Activated CD4-positive, alpha-beta T cell treated with anti-CD3 and anti-CD28 coated beads, Interleukin-2, amount 50 U/mL, for 24 hours (primary cell): ENCODE measurements at regions not wholly inside any gene's neighbourhood (a gene's known extent, or its start where the extent isn't known, plus 50 kb on each side); places are given as distances from the start of the nearest gene placed in this dataset.
"Not testable (repeated sequence)": the region's sequence is repeated elsewhere in the genome, so short reads cannot be mapped to it uniquely, and the experiment has no call there.

Experiments
- DNase-seq, 2 donors: peaks; one replicate each; pipeline ENCODE4 v3.0.0-alpha.2; 2020; ENCODE audit warnings: low read depth in 1 of 2, low spot score in 1 of 2

DNA sequence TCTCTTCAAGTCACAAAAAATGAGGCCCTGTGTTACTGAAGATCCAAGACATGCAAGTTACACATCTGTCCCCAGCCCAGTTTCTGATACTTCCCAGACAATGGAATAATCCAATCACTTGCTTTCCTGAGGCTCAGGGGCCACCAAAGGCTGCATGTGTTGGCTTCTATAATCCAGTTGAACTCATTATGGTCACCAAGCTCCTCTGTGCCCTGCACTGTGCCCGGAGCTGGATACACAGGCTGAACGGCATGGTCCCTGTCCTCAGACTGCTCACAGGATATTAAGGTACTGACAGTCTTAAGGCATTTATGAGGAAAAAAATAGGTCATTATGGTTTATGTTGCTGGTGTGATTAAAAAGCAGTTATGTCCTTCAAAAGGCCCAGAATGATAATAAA lies 117.0 kb upstream of the SYT6 start:
- no peak for DNase-seq

DNA sequence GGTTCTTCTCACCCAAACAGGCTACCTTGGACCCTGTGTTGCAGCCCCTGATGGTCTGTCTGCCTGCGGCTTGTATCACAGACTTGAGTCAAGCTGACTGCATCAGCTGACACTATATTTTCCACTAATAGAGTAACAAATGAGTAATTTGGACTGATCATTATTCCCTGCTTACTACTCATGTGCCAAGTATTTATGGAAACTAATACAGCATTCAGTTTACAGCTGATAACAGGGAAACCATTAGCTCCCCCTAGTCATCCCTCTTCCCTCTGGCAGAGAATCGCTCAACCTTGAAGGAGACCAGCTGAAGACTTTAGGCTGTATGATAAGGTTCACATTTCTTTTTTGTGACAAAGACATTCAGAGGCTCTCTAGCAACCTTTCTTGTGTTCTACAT lies 116.6 kb upstream of the SYT6 start:
- DNase-seq: no peak

DNA sequence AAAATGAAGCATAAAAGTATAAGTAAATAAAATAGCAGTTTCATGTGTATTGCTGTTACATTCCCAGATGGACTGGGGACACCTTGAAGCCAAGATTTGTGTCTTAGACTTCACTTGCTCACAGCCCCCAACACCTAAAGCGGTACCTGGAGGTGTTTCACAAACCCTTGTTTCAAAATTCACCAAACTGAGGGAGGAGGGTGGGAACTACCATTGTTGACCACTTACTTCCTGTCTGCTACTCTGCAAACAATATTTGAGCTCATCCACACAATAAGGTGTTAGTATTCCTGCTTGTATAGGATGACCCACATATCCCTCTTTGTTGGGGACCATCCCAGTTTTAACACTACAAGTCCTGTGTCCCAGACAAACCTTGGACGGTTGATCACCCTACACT lies 115.9 kb upstream of the SYT6 start:
- no peak for DNase-seq

DNA sequence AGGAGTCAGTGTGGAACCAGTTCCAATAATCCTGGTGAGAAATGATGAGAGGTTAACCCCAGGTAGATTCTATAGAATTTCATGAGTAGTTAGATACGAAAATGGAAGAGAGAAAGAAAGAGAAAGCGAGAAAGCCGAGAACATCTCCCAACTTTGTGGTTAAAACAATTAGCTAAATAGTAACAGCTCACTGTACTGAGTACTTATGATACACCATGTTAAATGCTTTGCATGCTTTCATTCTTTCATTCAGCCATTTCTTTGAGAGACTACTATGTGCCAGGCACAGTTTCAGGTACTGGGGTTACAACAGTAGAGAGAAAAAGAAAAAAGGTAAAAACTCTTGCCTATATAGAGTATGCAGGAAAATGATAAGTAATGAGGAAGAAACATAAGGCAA lies 109.7 kb upstream of the SYT6 start:
- no peak for DNase-seq

DNA sequence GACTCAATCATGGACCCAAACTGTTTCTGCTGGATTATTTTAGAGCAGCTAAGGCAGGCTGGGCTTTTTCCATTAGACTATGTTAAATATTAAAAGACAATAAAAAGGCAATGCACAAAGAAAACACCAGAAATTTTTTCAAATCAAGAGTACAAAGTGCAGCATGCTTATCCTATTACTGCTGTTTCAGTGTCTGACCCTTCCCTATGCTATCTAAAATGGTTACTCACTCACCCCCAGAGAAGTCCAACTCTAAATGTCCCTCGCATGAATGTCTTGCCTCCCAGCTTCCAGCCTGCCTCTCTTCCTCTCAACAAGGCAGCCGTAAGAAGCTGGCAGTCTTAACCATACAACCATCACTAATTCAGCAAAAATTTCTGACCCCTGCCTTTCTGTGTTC lies 108.7 kb upstream of the SYT6 start:
- no peak for DNase-seq

DNA sequence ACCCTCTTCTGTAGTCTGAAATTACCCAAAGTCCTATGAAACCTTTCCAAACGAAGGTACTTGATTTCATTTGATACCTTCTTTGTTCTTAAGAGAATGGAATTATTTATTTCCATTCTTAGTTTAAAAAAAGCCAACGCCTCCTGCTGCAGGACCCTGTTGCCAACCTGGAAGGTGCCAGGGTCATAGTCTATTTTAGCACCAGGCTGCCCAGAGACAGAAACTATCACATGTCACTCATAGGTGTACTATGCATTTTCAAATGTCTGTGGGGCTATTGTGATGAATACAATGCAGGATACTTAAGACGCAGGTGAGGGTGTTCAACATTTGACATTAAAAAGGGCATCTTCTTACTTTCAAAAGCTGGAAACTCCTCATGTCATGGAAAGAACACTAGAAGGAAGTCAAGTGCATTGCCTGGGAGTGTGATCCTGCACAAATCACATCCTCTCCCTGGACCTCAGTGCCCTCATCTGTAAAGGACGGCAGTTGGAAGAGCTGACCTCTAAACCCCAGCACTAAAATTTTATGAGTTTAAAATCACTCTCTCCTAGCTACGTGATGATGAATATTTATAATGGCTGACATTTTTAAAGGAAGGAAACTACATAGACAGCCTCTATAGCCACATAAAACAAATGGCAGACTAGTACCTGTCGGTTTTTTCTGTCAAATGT lies 107.3 kb upstream of the SYT6 start:
- DNase-seq: no peak

DNA sequence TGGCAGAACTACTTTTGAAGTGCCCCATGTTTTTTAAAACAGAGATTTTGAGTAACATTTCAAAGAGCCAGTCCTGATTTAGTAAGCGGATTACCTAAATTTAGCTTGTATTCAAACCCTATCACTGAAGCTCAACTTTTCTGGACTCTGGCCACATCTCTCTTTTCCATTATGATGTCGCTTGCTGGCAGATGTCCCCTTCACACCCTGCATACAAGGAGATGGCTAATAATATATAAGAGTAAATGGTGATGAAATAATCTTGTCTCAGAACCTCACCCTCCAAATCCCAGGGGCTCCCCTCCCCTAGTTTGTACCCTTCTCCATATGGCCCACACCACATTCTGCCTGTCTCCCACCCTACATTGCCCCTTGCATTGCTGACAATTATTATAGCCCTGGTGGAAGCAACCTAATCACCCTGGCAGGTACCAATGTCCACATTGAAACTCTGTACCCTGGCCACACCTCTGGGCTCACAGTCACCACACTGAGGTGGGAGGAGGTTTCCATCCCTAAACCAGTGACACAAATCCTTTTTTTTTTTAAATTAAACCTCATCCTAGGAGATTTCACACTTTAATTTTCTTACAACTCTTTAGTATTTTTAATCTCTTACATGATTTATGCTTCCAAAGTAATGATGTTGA lies 106.0 kb upstream of the SYT6 start:
- DNase-seq: no peak

DNA sequence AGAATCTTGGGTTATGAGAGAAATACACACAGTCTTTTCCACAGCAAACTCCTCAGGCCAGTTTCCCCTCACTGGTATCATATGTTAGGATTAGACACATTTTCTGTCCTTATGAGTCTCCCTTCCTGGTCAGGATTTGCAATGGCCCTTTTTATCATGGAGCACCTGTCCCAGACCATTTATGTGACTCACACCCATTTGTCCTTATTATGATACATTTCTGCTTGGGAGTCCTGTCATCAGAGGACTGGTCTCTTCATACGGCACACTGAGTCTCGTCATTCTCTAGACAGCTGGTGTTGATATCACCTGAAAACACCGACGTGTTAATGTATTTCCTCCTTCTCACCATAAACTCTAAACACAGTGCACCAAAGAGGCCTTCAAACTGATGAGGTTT lies 105.0 kb upstream of the SYT6 start:
- DNase-seq: no peak

DNA sequence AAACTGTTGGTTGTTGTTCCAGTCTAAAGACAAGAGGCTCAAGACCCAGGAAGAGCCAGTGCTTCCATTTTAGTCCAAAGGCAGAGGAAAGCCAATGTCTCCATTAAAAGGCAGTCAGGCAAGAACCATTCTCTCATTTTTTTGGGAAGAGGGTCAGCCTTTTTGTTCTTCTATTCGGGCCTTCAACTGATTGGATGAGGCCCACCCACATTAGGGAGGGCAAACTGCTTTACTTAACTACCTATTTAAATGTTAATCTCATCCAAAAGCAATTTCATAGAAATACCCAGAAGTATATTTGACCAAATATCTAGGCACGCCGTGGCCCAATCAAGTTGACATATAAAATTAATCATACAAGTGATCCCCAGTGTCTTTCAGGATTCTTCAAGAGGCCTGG lies 104.4 kb upstream of the SYT6 start:
- DNase-seq: no peak

DNA sequence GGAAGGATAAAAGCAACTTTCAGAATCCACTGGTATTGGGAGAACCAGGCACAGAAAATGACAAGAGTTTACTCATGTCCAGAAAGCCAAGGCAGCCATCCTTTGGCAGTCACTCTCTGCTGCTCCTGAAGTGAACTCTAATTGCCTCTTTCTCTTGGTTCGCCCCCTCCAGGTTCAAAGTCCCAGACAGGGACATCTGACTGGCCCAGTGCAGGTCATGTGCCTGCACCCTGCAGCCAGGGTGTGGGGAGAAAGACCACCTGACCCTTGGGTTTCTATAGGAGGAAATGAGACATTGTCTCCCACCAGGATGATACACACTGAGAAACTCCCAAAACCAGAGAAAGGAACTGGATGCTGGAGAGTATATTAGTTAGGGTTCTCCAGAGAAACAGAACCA lies 103.9 kb upstream of the SYT6 start:
- DNase-seq: no peak

DNA sequence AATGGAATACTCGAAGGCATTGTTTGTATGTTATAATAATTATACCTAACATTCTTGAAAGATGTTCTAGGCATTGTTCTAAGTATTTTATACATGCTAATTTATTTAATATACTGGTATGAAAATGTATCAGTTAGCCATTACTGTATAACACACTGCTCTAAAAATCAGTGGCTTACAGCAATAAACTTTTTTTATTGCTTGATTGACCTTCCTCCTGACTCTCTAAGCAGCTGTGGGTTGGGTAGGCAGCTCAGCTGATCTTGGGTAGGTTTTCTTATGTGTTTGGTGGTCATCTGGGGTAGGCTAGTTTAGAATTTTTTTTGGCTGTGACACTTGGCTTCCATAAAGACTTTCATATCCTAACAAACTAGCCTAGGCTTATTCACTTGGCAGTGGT lies 100.2 kb upstream of the SYT6 start:
- no peak for DNase-seq

DNA sequence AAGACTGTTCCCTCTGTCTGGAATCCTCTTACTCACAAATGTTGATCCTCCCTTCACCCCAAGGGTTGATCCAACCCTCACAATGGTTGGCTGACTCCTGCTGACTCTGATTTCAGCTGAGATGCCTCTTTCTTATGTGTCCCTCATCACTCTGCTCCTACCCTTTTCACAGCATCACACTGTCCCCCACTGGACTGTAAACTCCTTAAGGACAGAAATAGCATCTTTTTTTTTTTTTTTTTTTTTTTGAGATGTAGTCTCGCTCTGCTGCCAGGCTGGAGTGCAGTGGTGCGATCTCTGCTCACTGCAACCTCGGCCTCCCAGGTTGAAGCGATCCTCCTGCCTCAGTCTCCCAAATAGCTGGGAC lies 97.9 kb upstream of the SYT6 start:
- DNase-seq: no peak

DNA sequence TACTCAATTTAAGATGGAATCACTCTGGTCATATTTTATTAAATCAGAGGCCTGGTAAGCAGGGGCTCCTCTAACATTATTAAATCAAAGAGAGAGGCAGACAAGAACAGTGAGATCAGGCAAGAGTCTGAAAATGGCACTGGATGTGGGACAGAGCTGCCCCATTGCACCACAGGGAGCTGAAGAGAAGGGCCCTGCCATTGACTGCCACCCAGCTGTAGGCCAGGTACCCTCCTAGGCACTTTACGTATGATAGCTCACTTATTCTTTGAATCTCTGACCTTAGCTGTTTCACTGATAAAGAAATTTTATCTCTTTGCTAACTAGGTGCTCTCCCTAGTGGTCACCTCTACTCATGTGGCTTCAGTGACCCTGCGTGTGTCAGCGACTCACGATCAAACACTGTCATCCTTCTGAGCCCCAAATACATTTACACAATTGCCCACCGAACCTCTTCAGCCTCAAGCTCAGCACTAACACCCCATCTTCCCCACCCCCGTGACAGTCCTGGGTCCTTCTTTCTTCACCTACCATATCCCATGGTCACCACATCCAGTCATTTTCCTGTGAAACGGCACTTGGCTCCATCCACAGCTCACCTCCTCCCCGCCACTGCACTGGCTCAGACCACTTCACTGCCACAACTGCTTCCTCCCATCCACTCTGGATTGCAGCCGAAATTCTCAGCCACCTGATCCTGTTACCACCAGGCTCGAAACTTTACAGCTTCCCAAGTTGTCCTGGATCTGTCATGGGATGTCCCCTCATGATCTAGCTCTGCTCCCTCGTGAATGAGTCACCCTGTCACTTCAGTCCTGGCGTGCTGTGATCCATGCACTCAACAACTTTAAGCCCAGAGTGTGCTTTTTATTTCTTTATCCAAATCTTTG lies 97.3 kb upstream of the SYT6 start:
- DNase-seq: no peak

DNA sequence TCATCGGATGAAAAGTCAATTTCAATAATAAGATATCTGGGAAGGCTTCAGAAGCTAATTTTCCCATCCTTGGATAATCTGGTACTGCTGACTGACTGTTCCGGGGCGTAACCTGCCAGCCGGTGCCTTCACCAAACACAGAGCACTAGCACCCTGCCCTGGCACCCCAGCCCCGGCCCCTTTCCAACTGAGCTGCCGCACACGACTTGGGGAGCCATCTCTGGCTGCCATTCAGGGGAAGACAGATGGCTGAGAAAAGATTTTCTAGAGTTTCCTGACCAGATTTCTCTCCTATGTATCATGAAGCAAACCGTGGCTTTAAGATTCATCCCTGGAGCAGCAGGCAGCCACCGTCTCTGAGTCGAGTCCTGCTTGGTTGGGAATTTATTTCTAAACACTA lies 96.0 kb upstream of the SYT6 start:
- DNase-seq: no peak

DNA sequence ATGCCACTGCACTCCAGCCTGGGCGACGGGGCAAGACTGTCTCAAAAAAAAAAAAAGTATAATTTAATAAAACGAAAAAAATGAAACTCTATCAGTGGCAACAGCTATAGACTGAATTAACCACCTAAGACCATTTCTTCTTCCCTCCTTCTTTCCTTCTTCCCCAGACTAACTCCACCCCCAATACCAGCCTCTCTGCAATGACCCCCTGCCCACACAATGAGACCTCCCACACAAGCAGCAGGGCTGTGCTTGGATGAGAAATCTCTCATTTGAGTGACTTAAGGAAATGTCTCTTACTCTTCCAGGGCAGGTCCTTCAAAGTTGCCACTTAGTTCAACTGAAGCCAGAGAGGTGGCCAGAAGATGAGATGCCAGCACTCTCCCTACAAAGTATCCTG lies 94.5 kb upstream of the SYT6 start:
- DNase-seq: no peak

DNA sequence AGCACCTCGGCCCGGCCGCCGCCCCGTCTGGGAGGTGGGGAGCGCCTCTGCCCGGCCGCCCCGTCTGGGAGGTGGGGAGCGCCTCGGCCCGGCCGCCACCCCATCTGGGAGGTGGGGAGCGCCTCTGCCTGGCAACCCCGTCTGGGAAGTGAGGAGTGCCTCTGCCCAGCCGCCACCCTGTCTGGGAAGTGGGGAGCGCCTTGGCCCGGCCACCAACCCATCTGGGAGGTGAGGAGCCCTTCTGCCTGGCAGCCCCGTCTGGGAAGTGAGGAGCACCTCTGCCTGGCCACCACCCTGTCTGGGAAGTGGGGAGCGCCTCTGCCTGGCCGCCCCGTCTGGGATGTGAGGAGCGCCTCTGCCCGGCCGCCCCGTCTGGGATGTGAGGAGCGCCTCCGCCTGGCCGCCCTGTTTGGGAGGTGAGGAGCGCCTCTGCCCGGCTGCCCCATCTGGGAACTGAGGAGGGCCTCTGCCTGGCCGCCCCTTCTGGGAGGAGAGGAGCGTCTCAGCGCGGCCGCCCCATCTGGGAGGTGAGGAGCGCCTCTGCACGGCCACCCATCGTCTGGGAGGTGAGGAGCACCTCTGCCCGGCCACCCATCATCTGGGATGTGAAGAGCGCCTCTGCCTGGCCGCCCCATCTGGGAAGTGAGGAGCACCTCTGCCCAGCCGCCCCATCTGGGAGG lies 89.0 kb upstream of the SYT6 start:
- not testable (repeated sequence) for DNase-seq

DNA sequence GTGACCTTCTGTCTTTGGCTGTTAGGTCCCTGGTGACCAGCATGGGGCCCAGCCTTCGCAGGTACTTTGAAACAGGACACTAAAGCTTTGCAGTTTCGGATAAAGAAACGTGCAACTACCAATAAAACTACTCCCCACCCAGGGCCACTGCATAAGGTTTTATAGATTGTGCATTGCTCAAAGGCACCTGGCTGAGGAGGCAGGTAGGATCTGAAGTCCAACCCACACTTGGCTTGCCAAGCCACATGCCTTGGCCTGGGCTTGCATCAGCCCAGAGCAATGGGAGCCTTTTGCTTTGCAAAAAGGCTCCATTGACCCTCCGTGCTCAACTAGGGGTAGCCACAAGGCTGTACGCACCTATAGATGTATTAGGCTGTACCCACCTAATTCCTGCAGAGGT lies 84.4 kb upstream of the SYT6 start:
- DNase-seq: no peak

DNA sequence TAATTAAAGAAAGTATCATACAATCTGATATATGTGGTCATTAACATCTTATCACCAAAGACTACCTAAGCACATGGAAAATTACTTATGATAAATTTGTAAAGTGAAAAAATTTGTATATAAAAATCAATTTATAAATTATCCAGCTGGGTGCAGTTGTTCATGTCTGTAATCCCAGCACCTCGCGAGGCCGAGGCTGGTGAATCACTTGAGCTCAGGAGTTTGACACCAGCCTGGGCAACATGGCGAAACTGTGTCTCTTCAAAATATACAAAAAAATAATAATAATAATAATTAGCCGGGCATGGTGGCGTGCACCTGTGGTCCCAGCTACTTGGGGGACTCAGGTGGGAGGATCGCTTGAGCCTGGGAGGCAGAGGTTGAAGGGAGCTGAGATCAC lies 82.8 kb upstream of the SYT6 start:
- DNase-seq: no peak

DNA sequence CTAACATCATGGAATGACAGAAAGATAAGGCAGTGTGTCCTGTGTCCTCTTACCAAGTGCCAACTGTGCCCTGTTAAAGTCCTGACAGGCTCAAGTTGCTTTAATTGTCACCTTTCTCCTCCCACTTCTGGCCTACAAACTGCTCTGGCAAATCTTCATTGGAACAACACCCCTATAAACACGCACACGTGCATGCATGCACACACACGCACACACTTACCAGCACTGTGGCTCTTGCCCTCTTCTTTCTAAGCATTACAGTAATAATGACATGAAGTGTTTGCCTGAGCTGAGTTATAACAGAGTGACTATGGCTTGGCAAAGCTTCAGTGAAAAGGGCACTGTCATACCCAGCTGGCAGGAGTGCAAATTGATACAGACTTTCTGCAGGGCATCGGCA lies 82.3 kb upstream of the SYT6 start:
- DNase-seq: no peak

DNA sequence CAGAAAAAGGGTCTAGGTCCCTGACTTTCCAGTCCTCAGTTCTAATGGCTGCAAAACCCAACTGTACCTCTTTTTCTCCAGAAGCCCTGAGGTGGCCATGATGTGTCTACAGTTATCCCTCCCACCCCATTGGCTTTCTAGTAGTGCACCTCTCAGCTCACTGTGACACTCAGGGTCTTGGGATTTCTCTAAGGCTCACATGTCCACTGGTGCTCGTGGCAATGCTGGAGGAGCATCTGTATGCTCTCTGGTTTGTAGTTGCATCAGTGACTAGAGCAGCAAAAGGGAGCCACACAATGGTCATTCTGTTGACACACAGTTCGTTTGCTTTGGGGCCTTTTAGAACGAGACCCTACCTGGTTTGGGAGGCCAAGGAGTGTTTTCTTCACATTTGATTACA lies 81.6 kb upstream of the SYT6 start:
- no peak for DNase-seq

DNA sequence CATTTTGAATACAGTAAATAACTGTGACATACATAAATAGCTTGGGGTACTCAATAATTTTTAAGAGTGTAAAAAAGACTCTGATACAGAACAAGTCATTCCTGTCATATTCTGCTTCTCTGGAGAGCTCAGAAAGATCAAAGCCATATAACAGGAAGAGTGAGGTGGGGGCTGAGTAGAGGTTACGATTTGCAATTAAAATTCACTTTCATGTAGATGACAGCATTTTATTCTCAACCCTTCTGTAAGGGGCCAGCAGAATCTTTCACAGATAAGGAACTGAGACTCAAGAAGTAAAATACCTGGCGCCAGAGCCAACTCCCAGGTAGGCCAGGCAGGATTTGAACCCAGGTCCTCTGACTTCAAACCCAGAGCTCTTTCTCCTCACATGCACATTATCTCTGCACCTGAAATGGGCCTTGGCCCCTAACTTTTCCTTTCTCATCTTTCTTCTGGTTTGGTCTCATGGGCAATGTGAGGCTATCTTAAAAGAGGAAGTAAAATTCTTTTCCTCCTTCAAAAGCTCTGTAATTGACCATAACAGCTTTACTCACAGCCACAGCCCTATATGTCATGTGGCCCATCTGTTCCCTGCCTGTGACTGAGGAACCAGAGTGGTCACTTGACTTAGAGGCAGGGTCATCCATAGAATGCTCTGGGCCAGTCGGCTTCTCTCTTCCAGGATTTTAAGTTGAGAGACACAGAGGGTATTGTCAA lies 80.9 kb upstream of the SYT6 start:
- no peak for DNase-seq
